ENCODE measurements at regions not wholly inside any gene's neighbourhood (a gene's known extent, or its start where the extent isn't known, plus 50 kb on each side); places are given as distances from the start of the nearest gene placed in this dataset.

- TF ChIP-seq, protein P1, sequence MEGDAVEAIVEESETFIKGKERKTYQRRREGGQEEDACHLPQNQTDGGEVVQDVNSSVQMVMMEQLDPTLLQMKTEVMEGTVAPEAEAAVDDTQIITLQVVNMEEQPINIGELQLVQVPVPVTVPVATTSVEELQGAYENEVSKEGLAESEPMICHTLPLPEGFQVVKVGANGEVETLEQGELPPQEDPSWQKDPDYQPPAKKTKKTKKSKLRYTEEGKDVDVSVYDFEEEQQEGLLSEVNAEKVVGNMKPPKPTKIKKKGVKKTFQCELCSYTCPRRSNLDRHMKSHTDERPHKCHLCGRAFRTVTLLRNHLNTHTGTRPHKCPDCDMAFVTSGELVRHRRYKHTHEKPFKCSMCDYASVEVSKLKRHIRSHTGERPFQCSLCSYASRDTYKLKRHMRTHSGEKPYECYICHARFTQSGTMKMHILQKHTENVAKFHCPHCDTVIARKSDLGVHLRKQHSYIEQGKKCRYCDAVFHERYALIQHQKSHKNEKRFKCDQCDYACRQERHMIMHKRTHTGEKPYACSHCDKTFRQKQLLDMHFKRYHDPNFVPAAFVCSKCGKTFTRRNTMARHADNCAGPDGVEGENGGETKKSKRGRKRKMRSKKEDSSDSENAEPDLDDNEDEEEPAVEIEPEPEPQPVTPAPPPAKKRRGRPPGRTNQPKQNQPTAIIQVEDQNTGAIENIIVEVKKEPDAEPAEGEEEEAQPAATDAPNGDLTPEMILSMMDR (conservative IDR thresholded peaks at IDR 0.05; ENCODE audit: low read length), result no peak
- TF ChIP-seq EZH2phosphoT487 (IDR thresholded peaks at IDR 0.05; ENCODE audit: borderline replicate concordance), result no peak
These were observed 188.0 kb upstream of the NT5C1B start for GRCh38 chr2:18777250-18777812.

Measured in Loucy (cell line).